Dermis microvascular lymphatic vessel endothelial cell (primary cell): ENCODE measurements at regions not wholly inside any gene's neighbourhood (a gene's known extent, or its start where the extent isn't known, plus 50 kb on each side); places are given as distances from the start of the nearest gene placed in this dataset.

Source experiments
- DNase-seq, 2 donors: peaks; one replicate each; pipeline versions ENCODE4 v3.0.0 to v3.0.0-alpha.2; 2010; ENCODE audit warnings: low read depth in 2 of 2

DNA sequence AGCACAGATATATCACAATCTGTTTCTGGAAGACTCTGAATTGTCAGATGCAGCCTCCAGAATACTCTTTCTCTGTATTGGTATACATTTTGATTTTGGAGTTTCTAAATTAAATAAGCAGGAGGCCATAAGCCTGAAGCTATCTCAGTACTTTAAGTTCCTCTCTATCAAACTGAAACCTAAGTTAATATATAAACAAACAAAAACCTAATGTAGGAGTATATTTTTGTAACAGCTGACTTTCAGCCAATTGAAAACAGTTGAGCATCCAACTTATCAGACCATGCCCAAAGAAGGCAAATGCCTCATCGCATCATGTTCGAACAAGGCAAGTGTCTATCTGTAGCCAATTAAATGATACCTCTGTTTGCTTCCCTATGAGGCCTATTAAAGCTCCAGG lies 1054.4 kb downstream of the AMY1C start:
- no peak for DNase-seq

DNA sequence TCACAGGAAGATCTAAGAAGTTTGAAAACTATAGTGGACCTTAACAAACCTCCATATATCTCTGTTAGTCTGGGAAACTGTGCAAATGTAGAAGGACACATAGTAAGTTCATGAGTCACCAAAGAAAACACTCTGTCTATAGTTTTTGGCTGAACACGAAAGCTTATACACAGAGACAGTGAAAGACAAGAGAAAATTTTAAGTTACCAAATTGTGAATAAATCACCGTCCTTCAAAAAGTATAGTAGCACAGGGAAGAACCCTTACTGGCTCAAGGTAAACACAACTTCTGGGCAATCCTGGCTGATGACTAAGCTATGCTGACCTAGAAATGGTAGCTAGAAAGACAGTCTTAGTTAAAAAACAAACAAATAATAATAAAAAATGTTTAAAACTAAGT lies 1057.9 kb downstream of the AMY1C start:
- no peak for DNase-seq

- DNase-seq, result no peak
These were observed 1075.7 kb downstream of the AMY1C start for GRCh38 chr1:104825401-104825800.

GRCh38 chr1:104830534-104830933 lies 1080.8 kb downstream of the AMY1C start:
- DNase-seq, result no peak

GRCh38 chr1:104852151-104852550 lies 1102.5 kb downstream of the AMY1C start:
- no peak for DNase-seq

- DNase-seq, result no peak
These were observed 1103.6 kb downstream of the AMY1C start for GRCh38 chr1:104853276-104853675.

- DNase-seq, result no peak
These were observed 1104.8 kb downstream of the AMY1C start for GRCh38 chr1:104854529-104854928.

GRCh38 chr1:104855550-104855949 lies 1105.9 kb downstream of the AMY1C start:
- DNase-seq, result no peak

DNA sequence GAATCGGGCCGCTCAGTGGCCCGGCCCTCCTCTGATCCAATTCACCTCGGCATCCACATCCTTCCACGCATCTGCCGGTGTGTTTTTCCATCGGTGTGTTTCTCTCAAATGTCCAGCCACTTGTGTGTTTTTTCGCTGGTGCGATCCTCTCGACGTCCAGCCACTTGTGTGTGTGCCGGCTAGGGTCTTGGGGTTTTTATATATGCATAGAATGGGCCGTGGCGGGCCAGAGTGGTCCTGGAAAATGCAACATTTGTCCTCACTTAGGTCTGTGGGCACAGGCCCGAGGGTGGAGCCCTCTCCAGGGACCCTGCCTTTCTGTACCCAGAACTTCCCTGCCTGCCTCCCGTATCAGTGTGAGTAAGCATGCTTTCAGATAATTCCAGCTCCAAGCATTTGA lies 1106.4 kb downstream of the AMY1C start:
- no peak for DNase-seq

- DNase-seq, result no peak
These were observed 1106.8 kb downstream of the AMY1C start for GRCh38 chr1:104856518-104856917.

DNA sequence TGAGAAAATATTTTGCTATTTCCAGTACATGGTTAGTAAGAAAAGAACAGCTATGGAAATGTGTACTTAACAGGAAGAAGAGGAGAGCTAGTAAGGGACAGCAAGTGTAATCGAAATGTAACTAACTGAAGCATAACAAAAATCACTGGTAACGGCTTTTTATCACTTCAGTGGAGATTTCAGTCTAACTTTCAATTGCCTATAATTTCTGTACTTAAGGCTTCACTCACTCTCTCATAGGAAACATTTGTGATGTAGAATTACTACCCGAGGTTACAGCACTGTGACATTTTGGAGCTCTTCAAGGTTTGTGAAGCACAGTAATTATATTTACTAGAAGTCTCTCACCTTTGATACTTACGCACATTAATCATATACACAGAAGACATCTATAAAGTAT lies 1119.1 kb downstream of the AMY1C start:
- DNase-seq, result no peak

- no peak for DNase-seq
These were observed 1124.3 kb downstream of the AMY1C start for GRCh38 chr1:104874044-104874443.

GRCh38 chr1:104878203-104878909 lies 1128.7 kb downstream of the AMY1C start:
- no peak for DNase-seq

DNA sequence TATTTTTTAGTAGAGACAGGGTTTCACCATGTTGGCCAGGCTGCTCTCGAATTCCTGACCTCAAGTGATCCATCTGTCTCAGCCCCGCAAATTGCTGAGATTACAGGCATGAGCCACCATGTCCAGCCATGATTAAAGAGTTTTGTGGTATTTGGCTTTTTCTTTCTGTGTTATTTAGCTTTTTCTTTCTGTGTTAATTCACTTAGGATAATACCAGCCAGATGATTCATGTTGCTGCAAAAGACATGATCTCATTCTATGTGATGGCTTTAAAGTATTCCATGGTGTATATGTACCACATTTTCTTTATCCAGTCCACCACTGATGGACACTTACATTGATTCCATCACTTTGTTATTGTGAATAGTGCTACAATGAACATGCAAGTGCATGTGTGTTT lies 1135.2 kb downstream of the AMY1C start:
- DNase-seq, result no peak

DNA sequence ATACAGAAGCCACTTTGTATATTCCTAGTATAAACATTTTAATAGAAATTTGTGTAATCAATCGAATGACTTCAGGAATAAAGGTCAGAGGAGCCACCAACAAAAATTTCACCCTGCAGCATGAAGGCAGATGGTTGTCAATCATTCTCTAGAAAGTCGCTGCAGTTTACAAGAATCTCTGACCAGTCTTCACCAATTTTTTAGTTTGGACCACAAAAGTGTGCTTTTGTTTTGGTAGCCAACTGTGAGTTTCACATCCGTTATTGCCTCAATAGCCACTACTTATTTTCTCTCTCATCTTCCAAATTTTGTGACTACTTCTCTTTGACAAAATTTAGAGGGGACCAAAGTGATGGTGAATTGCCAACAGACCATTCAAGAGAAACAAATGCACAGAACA lies 1155.6 kb downstream of the AMY1C start:
- DNase-seq, result no peak

DNA sequence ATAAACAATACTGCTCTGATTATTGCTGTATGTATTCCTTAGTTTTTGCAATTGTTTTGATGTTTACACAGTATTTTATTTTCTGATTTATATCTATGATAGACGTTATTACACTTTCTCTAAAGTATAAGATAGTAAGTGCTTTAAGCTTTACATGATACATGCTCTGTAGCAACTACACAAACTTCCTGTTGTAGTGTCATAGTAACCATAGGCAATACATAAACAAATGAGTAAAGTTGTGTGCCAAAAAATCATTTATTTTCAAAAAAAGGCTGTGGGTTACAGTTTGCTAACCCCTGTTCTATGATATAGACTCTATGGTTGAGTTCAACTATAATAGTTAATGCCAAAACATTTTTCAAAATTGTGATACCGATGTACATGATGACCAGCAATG lies 1156.4 kb downstream of the AMY1C start:
- no peak for DNase-seq

DNA sequence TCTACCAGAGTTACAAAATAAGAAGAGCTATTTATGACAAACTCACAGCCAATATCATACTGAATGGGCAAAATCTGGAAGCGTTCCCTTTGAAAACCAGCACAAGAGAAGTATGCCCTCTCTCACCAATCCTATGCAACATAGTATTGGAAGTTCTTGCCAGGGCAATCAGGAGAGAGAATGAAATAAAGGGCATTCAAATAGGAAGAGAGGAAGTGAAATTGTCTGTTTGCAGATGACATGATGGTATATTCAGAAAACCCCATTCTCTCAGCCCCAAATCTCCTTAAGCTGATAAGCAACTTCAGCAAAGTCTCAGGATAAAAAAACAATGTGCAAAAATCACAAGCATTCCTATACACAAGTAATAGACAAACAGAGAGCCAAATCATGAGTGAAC lies 1169.5 kb downstream of the AMY1C start:
- no peak for DNase-seq

DNA sequence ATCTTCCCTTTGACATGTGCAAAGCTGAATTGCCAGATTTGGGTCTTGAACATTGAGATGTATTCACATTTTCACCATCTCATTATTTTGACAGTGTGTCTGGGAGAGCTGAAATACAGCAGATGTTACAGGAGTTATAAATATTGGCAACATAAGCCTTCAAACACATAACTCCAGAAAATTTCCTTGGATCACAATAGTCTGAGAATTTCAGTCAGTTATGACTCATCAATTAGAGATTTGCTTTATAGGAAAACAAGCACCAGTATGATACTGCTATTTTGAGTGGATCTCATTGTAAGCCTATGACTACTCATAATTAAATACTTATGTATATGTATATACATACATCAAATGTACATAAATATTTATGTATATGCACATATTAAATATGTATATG lies 1171.8 kb downstream of the AMY1C start:
- no peak for DNase-seq

DNA sequence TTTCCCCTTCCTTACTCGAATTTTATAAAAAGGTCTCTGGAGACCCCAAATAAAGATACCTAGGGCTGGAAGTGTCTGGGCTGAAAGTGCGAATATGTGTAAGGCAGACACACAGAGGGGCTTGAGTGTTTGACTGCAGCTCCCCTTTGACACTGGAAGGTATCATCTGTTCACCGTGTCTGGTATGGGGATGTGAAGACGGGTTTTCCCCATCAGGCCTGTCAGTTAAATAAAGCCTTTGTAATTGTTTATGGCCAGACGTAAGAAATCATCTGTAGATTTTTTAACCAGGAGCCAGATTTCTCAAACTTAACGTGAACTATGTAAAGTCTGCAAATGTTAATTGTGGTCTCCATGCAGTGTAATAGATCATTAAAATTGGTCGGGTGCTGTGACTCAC lies 1173.4 kb downstream of the AMY1C start:
- no peak for DNase-seq

GRCh38 chr1:104929280-104929679 lies 1179.6 kb downstream of the AMY1C start:
- DNase-seq, result no peak

DNA sequence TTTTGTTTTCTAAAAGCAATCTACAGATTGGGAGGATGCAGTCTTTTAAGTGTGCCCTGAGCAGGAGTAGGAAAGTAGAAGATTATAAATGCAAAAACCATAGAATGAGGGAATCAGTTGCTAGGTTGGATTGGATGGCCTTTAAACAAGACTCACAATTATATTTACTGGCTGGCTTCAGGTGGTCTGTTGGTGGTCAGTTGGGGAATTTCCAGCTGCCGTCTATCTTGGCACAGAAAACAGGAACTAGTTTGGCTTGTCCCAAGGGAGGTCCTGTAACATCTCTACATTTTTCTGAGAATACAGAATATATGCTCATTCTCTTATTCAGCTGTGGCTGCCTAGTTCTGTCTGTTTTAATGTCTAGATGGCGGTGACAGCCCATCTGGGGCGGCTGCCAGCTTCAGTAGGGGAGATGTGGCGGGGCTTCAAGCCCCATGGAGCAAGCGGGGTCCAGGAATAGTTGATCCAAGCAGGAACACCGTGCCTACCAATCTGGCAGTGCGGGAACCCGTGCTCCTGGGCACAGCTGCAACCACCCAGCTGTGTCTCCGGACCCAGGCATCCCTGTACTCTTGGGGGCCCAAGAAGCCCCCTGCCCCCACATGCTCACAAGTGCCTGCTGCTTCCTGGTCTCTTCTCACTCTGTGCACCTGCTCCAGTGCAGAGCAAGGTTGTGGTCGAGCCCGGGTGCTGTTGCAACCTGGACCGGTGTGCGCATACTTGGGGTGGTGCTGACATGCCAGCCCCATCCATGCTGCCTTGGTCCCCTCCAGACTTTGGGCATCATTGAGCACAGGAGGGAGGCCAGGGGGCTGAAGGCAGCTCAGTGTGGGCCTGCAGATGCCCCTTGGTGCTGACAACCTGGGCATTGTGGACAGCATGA lies 1182.6 kb downstream of the AMY1C start:
- no peak for DNase-seq

DNA sequence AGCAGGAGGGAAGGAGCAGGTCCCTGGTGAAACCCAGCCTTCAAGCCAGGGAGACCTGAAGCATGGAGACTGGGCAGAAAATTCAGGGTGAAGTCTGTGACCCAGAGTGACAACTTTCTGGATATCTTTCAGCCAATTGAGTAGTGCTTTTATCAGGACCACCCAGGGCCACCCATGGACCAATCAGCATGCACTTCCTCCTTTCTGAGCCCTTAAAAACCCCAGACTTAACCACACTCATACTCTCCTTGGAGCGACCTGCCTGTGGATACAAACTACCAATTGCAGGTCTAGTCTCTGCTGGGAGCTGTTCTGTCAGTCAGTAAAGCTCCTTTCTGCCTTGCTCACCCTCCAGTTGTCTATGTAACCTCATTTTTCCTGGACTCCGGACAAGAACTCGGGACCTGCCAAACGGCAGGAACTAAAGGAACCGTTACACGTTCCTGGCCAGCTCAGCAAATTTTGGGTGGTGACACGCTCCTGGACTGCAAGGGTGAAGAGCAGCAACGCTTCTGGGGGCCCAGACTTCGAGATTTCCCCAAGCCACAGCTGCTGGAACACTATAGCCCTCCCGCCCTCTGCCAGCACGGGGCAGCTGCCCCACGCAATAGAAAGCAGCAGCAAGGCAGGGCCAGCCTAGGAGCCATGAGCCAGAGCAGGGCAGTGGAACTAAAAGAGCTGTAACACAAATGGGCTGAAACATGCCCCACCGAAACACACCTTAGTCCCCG lies 1183.4 kb downstream of the AMY1C start:
- no peak for DNase-seq
